NCI-H226 (cell line): ENCODE measurements at regions not wholly inside any gene's neighbourhood (a gene's known extent, or its start where the extent isn't known, plus 50 kb on each side); places are given as distances from the start of the nearest gene placed in this dataset.
"Not testable (repeated sequence)": the region's sequence is repeated elsewhere in the genome, so short reads cannot be mapped to it uniquely, and the experiment has no call there.

Experiments used
- DNase-seq: peaks from one replicate; pipeline ENCODE4 v3.0.0-alpha.2; 2015

DNA sequence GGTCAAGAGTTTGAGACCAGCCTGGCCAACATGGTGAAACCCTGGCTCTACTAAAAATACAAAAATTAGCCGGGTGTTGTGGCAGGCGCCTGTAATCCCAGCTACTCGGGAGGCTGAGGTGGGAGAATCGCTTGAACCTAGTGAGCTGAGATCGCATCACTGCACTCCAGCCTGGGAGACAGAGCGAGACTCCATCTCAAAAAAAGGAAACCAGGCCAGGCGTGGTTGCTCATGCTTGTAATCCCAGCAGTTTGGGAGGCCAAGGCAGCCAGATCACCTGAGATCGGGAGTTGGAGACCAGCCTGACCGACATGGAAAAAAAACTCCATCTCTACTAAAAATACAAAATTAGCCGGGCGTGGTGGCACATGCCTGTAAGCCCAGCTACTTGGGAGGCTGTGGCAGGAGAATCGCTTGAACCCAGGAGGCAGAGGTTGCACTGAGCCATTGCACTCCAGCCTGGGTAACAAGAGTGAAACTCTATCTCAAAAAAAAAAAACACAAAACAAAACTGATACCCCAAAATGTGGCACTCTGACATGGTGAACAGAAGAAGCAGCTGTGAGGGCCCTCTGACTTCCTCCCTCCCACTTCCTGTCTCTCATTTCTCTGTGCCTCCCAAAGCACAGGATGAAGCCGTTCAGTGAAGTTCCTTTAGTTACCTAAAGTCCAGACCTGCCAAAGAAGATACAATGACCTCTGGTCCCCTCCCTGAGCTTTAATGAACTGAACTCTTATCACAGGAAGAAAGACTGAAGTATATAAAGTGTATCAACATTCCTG lies 93.2 kb upstream of the GRIN2A start:
- DNase-seq, result not testable (repeated sequence)

- DNase-seq, result no peak
Measured at GRCh38 chr16:10277597-10277996, 95.4 kb upstream of the GRIN2A start.

GRCh38 chr16:10280262-10281170 lies 98.3 kb upstream of the GRIN2A start:
- DNase-seq, result no peak

- DNase-seq, result no peak
Measured at GRCh38 chr16:10282367-10282766, 100.1 kb upstream of the GRIN2A start.

DNA sequence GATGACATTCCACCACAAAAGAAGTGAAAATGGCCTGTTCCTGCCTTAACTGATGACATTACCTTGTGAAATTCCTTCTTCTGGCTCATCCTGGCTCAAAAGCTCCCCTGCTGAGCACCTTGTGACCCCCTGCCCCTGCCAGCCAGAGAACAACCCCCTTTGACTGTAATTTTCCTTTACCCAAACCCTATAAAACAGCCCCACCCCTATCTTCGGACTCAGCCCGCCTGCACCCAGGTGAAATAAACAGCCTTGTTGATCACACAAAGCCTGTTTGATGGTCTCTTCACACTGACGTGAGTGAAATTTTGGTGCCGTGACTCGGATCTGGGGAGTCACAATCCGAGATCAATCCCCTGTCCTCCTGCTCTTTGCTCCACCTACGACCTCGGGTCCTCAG lies 101.0 kb upstream of the GRIN2A start:
- not testable (repeated sequence) for DNase-seq

DNA sequence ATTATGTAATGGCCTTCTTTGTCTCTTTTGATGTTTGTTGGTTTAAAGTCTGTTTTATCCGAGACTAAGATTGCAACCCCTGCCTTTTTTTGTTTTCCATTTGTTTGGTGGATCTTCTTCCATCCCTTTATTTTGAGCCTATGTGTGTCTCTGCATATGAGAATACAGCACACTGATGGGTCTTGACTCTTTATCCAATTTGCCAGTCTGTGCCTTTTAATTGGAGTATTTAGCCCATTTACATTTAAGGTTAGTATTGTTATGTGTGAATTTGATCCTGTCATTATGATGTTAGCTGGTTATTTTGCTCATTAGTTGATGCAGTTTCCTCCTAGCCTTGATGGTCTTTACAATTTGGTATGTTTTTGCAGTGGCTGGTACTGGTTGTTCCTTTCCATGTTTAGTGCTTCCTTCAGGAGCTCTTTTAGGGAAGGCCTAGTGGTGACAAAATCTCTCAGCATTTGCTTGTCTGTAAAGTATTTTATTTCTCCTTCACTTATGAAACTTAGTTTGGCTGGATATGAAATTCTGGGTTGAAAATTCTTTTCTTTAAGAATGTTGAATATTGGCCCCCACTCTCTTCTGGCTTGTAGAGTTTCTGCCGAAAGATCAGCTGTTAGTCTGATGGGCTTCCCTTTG lies 95.3 kb upstream of the ATF7IP2 start:
- not testable (repeated sequence) for DNase-seq

DNA sequence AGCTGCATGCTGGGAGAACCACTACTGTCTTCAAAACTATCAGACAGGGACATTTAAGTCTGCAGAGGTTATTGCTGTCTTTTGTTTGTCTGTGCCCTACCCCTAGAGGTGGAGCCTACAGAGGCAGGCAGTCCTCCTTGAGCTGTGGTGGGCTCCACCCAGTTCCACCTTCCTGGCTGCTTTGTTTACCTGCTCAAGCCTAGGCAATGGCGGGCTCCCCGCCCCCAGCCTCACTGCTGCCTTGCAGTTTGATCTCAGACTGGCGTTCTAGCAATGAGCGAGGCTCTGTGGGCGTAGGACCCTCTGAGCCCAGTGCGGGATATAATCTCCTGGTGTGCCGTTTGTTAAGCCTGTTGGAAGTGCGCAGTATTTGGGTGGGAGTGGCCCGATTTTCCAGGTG lies 93.7 kb upstream of the ATF7IP2 start:
- not testable (repeated sequence) for DNase-seq

GRCh38 chr16:10292976-10293375 lies 92.9 kb upstream of the ATF7IP2 start:
- DNase-seq, result not testable (repeated sequence)

GRCh38 chr16:10294153-10294552 lies 91.7 kb upstream of the ATF7IP2 start:
- DNase-seq, result not testable (repeated sequence)

DNA sequence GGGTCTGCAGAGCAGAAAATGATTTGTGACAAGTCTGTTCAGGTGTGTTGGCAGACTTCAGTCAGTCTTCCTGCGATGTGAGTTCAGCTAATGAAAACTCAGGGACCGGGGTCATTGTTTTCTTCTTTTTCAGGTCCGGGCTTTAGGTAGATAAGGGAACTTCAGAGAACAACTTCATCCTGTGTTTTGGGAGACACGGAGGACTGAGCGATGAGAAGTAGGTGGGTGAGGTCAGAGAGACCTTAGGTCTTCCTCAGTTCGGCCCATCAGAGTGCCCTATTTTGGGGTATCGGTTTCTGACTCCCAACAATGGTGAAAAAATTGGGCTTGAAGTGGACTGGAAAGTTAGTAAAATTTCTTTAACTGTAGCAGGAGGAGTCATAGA lies 88.9 kb upstream of the ATF7IP2 start:
- no peak for DNase-seq

GRCh38 chr16:10297341-10298006 lies 88.4 kb upstream of the ATF7IP2 start:
- DNase-seq, result no peak

DNA sequence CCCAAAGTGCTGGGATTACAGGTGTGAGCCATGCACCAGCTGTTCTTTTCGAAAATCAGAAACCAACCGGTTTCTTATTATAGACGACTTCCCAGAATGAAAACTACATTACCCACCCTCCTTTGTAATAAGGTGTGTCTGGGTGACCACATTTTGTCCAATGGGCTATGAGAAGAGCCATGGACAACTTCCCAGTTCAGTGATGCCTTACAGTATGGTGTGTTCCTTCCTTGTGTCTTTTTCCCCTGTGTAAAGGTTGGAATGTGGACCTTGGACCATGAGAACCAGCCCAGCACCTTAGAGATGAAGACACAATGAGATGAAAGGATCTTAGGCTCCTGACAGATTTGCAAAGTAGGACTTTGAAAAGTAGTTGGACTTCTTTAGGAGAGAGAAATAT lies 85.0 kb upstream of the ATF7IP2 start:
- DNase-seq, result no peak

- DNase-seq, result not testable (repeated sequence)
Measured at GRCh38 chr16:10301547-10301946, 84.3 kb upstream of the ATF7IP2 start.

- DNase-seq, result no peak
Measured at GRCh38 chr16:10305912-10306311, 79.9 kb upstream of the ATF7IP2 start.

- DNase-seq, result no peak
Measured at GRCh38 chr16:10308305-10309193, 77.3 kb upstream of the ATF7IP2 start.

- no peak for DNase-seq
Measured at GRCh38 chr16:10309271-10309932, 76.5 kb upstream of the ATF7IP2 start.

- no peak for DNase-seq
Measured at GRCh38 chr16:10312008-10312407, 73.9 kb upstream of the ATF7IP2 start.

DNA sequence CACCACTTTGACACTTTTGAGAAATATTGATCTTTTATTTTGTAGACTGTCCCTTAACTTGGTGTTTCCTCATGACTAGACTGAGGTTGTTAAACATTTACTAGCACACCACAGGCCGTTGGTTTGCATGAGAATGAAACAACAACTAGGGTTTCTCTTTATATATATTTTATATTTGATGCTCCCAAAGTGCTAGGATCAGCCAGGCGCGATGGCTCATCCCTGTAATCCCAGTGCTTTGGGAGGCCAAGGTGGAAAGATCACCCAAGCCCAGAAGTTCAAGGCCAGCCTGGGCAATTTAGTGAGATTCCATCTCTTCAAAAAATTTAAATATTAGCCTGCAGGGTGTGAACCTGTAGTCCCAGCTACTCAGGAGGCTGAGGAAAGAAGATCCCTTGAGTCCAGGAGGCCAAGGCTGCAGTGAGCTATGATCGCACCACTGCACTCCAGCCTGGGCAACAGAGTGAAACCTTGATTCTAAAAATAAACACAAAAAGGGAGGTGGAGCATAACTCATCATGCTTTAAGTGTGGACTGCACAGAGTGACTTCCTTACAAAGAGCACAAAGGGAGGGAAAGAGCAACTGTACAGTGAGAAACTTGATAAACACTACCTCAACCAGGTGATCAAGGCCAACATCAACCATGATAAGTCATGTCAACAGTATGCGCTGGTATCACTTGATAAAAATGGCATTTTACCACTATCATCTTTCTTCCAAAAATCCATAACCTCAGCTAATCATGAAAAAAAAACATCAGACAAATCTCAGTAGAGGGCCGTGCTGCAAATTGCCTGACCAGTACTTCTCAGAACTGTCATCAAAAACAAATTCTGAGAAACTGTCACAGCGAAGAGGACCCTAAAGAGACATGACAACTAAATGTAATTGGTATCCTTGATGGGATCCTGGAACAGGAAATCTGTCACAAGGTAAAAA lies 72.8 kb upstream of the ATF7IP2 start:
- DNase-seq, result no peak

DNA sequence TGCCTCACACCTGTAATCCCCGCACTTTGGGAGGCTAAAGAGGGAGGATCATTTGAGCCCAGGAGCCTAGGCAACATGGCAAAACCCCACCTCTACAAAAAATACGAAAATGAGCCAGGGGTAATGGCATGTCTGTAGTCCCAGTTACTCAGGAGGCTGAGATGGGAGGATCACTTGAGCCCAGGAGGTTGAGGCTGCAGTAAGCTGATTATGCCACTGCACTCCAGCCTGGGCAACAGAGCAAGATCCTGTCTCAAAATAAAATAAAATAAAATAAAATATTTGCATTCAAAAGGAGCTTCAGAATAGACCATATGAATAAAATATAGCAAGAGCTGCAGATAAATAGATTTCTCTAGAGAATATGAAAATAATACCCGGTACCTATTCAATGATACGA lies 71.5 kb upstream of the ATF7IP2 start:
- no peak for DNase-seq

DNA sequence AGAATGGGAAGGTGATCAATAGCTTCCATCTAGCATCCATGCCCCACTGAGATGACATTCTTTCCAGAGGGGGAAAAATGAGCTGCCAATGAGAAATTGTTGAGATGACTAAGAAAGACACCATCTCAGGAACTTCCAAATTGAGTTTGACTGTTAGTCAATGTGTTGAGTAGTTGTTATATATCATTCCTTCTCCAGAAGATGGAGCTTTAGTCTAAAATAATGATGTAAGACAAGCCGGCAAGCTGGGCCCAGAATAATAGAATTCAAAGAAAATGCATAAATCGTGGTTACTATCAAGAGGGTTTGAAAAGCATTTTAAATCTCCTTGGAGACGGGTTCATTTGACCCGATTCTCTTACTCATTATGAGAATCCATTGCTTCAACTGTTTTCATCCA lies 71.0 kb upstream of the ATF7IP2 start:
- peak; percentile 35 for DNase-seq
